Ishikawa (cell line): ENCODE measurements at regions not wholly inside any gene's neighbourhood (a gene's known extent, or its start where the extent isn't known, plus 50 kb on each side); places are given as distances from the start of the nearest gene placed in this dataset.

ENCODE experiments used
- CEBPB ChIP-seq: IDR thresholded peaks from 2 replicates; pipeline ENCODE4 v1.6.1; 2012
- CREB1 ChIP-seq: IDR thresholded peaks from 2 replicates; pipeline ENCODE4 v1.6.1; 2012; ENCODE audit warnings: low read depth
- EGR1 ChIP-seq: IDR thresholded peaks from 2 replicates; pipeline ENCODE4 v1.6.1; 2012
- EP300 ChIP-seq: IDR thresholded peaks from 2 replicates; pipeline ENCODE4 v1.6.1; 2012; ENCODE audit warnings: borderline replicate concordance
- FOXM1 ChIP-seq: IDR thresholded peaks from 2 replicates; pipeline ENCODE4 v1.6.1; 2012; ENCODE audit warnings: low read depth, borderline replicate concordance
- NFIC ChIP-seq: IDR thresholded peaks from 2 replicates; pipeline ENCODE4 v1.6.1; 2012
- RAD21 ChIP-seq: IDR thresholded peaks from 2 replicates; pipeline ENCODE4 v1.6.1; 2012; ENCODE audit warnings: low read depth
- TAF1 ChIP-seq: IDR thresholded peaks from 2 replicates; pipeline ENCODE4 v1.6.1; 2012; ENCODE audit warnings: low read depth, mild to moderate bottlenecking
- TCF12 ChIP-seq: IDR thresholded peaks from 2 replicates; pipeline ENCODE4 v1.6.1; 2012; ENCODE audit warnings: low read depth
- TEAD4 ChIP-seq: IDR thresholded peaks from 2 replicates; pipeline ENCODE4 v1.6.1; 2012
- USF1 ChIP-seq: IDR thresholded peaks from 2 replicates; pipeline ENCODE4 v1.6.1; 2012
- YY1 ChIP-seq: IDR thresholded peaks from 2 replicates; pipeline ENCODE4 v1.6.1; 2012; ENCODE audit warnings: low read depth
- ZBTB7A ChIP-seq: IDR thresholded peaks from 2 replicates; pipeline ENCODE4 v1.6.1; 2012; ENCODE audit warnings: low read depth
- TF ChIP-seq, protein P1 (sequence below): IDR thresholded peaks from 2 replicates; pipeline ENCODE4 v1.6.1; 2012; ENCODE audit warnings: low read depth, mild to moderate bottlenecking
- TF ChIP-seq, protein P2 (sequence below): IDR thresholded peaks from 2 replicates; pipeline ENCODE4 v1.6.1; 2012

GRCh38 chr2:19648583-19648982 is 253.2 kb downstream of the TTC32 start:
- TF ChIP-seq, protein P1, sequence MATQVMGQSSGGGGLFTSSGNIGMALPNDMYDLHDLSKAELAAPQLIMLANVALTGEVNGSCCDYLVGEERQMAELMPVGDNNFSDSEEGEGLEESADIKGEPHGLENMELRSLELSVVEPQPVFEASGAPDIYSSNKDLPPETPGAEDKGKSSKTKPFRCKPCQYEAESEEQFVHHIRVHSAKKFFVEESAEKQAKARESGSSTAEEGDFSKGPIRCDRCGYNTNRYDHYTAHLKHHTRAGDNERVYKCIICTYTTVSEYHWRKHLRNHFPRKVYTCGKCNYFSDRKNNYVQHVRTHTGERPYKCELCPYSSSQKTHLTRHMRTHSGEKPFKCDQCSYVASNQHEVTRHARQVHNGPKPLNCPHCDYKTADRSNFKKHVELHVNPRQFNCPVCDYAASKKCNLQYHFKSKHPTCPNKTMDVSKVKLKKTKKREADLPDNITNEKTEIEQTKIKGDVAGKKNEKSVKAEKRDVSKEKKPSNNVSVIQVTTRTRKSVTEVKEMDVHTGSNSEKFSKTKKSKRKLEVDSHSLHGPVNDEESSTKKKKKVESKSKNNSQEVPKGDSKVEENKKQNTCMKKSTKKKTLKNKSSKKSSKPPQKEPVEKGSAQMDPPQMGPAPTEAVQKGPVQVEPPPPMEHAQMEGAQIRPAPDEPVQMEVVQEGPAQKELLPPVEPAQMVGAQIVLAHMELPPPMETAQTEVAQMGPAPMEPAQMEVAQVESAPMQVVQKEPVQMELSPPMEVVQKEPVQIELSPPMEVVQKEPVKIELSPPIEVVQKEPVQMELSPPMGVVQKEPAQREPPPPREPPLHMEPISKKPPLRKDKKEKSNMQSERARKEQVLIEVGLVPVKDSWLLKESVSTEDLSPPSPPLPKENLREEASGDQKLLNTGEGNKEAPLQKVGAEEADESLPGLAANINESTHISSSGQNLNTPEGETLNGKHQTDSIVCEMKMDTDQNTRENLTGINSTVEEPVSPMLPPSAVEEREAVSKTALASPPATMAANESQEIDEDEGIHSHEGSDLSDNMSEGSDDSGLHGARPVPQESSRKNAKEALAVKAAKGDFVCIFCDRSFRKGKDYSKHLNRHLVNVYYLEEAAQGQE, result no peak
- TF ChIP-seq TEAD4 (no peak), NFIC (no peak), USF1 (no peak), TAF1 (no peak), TCF12 (no peak), EGR1 (no peak), YY1 (no peak), RAD21 (no peak), CEBPB (no peak), EP300 (no peak), CREB1 (no peak), ZBTB7A (no peak), FOXM1 (no peak)
- TF ChIP-seq, protein P2, sequence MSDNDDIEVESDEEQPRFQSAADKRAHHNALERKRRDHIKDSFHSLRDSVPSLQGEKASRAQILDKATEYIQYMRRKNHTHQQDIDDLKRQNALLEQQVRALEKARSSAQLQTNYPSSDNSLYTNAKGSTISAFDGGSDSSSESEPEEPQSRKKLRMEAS, result no peak

GRCh38 chr2:19646987-19647386 is 254.8 kb downstream of the TTC32 start:
- no peak for TF ChIP-seq YY1
- TF ChIP-seq NFIC, result no peak
- TF ChIP-seq ZBTB7A, result no peak
- TF ChIP-seq EP300, result no peak
- TF ChIP-seq RAD21, result no peak
- no peak for TF ChIP-seq TEAD4
- TF ChIP-seq USF1, result no peak
- TF ChIP-seq TAF1, result no peak
- TF ChIP-seq, protein P2, result no peak
- no peak for TF ChIP-seq CREB1
- TF ChIP-seq TCF12, result no peak
- no peak for TF ChIP-seq FOXM1

GRCh38 chr2:19644763-19645162 is 257.0 kb downstream of the TTC32 start:
- TF ChIP-seq RAD21 (no peak), CREB1 (no peak), NFIC (no peak), EGR1 (no peak), EP300 (no peak), CEBPB (no peak), TCF12 (no peak), USF1 (no peak), TEAD4 (no peak), ZBTB7A (no peak), TAF1 (no peak), FOXM1 (no peak)
- TF ChIP-seq, protein P1, result no peak
- TF ChIP-seq, protein P2, result no peak

DNA sequence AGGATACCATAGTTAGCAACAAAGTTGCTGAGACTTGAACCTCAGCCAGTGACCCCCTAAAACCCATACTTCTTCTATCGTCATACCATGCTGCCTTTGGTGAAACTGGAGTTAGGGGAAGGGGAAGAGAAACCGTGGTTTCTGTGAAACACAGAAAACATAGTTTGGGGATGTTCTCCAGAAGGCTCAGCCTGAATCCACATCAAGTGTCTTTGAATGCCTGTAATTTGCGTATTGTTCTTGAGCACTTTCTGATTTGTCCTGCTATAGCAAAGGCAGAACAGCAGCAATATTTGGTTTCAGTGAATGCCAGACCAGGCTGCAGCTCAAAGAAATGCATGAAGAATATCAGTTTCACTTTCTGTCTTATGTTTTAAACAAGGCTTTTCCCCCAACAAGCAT is 258.7 kb downstream of the TTC32 start:
- TF ChIP-seq RAD21 (no peak), EGR1 (no peak), TAF1 (no peak), TCF12 (no peak), USF1 (no peak), EP300 (no peak), CREB1 (no peak), FOXM1 (no peak)
- TF ChIP-seq, protein P2, result no peak

- TF ChIP-seq TCF12 (no peak), TAF1 (no peak), RAD21 (no peak), CEBPB (no peak), CREB1 (no peak), ZBTB7A (no peak), EGR1 (no peak), TEAD4 (no peak), EP300 (no peak), FOXM1 (no peak), YY1 (no peak), USF1 (no peak), NFIC (no peak)
- TF ChIP-seq, protein P2, result no peak
- TF ChIP-seq, protein P1, result no peak
Observed at GRCh38 chr2:19642501-19642900, 259.3 kb downstream of the TTC32 start.
